Esophagus muscularis mucosa (tissue), 4 donors: ENCODE measurements at regions not wholly inside any gene's neighbourhood (a gene's known extent, or its start where the extent isn't known, plus 50 kb on each side); places are given as distances from the start of the nearest gene placed in this dataset.

Experiments
- DNase-seq: peaks from one replicate; pipeline ENCODE4 v3.0.0-alpha.2; 2017; ENCODE audit errors: extremely low spot score
- H3K27ac ChIP-seq, 4 donors: fragments of 200-600 bp; sonication (generic); replicated peaks in 1 of 4; 1 replicate in 3 of 4; 2 replicates in 1 of 4; pipeline ENCODE4 v1.5.1; 2016 to 2019; ENCODE audit warnings: mild to moderate bottlenecking in 1 of 4
- H3K27me3 ChIP-seq, 4 donors: fragments of 200-600 bp; sonication (generic); one replicate each; pipeline versions ENCODE4 v1.5.1 to v1.6.0; 2016 to 2019
- H3K36me3 ChIP-seq, 4 donors: fragments of 200-600 bp; sonication (generic); one replicate each; pipeline ENCODE4 v1.5.1; 2016 to 2019
- H3K4me1 ChIP-seq, 4 donors: fragments of 200-600 bp; sonication (generic); one replicate each; pipeline ENCODE4 v1.5.1; 2016 to 2019
- H3K4me3 ChIP-seq, 4 donors: fragments of 200-600 bp; sonication (generic); 1 replicate in 2 of 4; 2 replicates in 2 of 4; pipeline ENCODE4 v1.5.1; 2016 to 2019; ENCODE audit warnings: mild to moderate bottlenecking in 4 of 4, moderate library complexity in 1 of 4
- H3K9me3 ChIP-seq, 4 donors: fragments of 200-600 bp; sonication (generic); 1 replicate in 3 of 4; 2 replicates in 1 of 4; pipeline ENCODE4 v1.5.1; 2016 to 2019
- EP300 ChIP-seq: sonication (generic); formaldehyde crosslinking; IDR thresholded peaks from one replicate; pipeline ENCODE4 v1.6.1; 2017; ENCODE audit warnings: antibody characterized with exemption
- POLR2A ChIP-seq: fragments of 450-650 bp; IDR thresholded peaks from one replicate; pipeline ENCODE4 v1.6.1; 2017; ENCODE audit warnings: antibody characterized with exemption, moderate library complexity, mild to moderate bottlenecking, low read depth
- POLR2AphosphoS5 ChIP-seq, 2 donors: sonication (generic); formaldehyde crosslinking; IDR thresholded peaks; one replicate each; pipeline ENCODE4 v1.6.1; 2017; ENCODE audit warnings: antibody characterized with exemption in 2 of 2
- WGBS: methylation state at CpG from one replicate; pipeline ENCODE4 v1.1.5; 2018; 5-methylcytosine and 5-hydroxymethylcytosine counted together
- intact Hi-C: fragments of 100-400 bp; cut with DNase I; formaldehyde crosslinking; loops from one replicate; pipeline ENCODE4 v1.15.1; 2023
- TF ChIP-seq, protein P1 (sequence below), 3 experiments: fragments of 200-600 bp in 2 of 3; fragments of 450-650 bp in 1 of 3; sonication (generic) in 2 of 3; IDR thresholded peaks; one replicate each; pipeline ENCODE4 v1.5.1; 2017 to 2019; ENCODE audit warnings: antibody characterized with exemption in 3 of 3, mild to moderate bottlenecking in 2 of 3, moderate library complexity in 1 of 3

DNA sequence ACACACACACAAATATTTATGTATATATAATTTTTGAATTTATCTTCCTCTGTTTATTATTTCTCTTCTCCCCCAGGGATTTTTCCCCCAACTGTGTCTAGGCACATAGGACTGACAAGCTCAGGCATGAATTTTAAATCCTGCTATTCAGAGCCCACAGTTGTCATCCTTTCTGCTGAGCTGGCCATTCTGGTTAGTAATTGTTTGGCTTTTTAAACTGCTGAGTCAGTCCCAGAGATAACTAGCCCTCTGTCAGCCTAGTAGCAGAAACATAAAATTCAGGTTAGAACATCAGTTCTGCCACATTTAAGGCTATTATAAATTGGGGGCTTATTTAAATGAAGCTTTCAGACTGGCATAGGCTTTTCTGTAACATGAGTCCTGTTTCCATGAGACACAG, 151.7 kb upstream of the MAOA start:
- H3K4me1 ChIP-seq = no peaks in the 10 kb centered on the region
- no peak for DNase-seq
- no peak overlapping the region for H3K27ac ChIP-seq
- no peaks in the 10 kb centered on the region for H3K9me3 ChIP-seq
- intact Hi-C loops = no loop called here
- no peaks in the 10 kb centered on the region for H3K36me3 ChIP-seq
- H3K4me3 ChIP-seq = no peak overlapping the region
- TF ChIP-seq POLR2A = no peak
- TF ChIP-seq, protein P1, sequence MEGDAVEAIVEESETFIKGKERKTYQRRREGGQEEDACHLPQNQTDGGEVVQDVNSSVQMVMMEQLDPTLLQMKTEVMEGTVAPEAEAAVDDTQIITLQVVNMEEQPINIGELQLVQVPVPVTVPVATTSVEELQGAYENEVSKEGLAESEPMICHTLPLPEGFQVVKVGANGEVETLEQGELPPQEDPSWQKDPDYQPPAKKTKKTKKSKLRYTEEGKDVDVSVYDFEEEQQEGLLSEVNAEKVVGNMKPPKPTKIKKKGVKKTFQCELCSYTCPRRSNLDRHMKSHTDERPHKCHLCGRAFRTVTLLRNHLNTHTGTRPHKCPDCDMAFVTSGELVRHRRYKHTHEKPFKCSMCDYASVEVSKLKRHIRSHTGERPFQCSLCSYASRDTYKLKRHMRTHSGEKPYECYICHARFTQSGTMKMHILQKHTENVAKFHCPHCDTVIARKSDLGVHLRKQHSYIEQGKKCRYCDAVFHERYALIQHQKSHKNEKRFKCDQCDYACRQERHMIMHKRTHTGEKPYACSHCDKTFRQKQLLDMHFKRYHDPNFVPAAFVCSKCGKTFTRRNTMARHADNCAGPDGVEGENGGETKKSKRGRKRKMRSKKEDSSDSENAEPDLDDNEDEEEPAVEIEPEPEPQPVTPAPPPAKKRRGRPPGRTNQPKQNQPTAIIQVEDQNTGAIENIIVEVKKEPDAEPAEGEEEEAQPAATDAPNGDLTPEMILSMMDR (IDR thresholded peaks at IDR 0.05) = no peak
- no peak for TF ChIP-seq EP300
- TF ChIP-seq POLR2AphosphoS5 (IDR thresholded peaks at IDR 0.05) = no peak
- no peaks in the 10 kb centered on the region for H3K27me3 ChIP-seq

- no peak for DNase-seq
- no peaks in the 10 kb centered on the region for H3K4me1 ChIP-seq
- no peaks in the 10 kb centered on the region for H3K36me3 ChIP-seq
- no peak overlapping the region for H3K4me3 ChIP-seq
- H3K27ac ChIP-seq = no peak overlapping the region
- TF ChIP-seq POLR2A = no peak
- TF ChIP-seq, protein P1 (IDR thresholded peaks at IDR 0.05) = no peak
- intact Hi-C loops = no loop called here
- no peaks in the 10 kb centered on the region for H3K9me3 ChIP-seq
- H3K27me3 ChIP-seq = no peaks in the 10 kb centered on the region
- WGBS = 68% methylated on average over 3 of the region's 3 CpGs
Measured at GRCh38 chrX:43505769-43506168, 150.3 kb upstream of the MAOA start.

- Histone ChIP-seq H3K27ac (no peak overlapping the region), H3K9me3 (no peaks in the 10 kb centered on the region), H3K36me3 (no peaks in the 10 kb centered on the region), H3K27me3 (no peaks in the 10 kb centered on the region), H3K4me1 (no peaks in the 10 kb centered on the region), H3K4me3 (no peak overlapping the region)
- TF ChIP-seq POLR2A (no peak), POLR2AphosphoS5 (IDR thresholded peaks at IDR 0.05) (no peak), EP300 (no peak)
- TF ChIP-seq, protein P1 (IDR thresholded peaks at IDR 0.05) = no peak
- no peak for DNase-seq
- intact Hi-C loops = no loop called here
Measured at GRCh38 chrX:43508694-43509093, 147.4 kb upstream of the MAOA start.

DNA sequence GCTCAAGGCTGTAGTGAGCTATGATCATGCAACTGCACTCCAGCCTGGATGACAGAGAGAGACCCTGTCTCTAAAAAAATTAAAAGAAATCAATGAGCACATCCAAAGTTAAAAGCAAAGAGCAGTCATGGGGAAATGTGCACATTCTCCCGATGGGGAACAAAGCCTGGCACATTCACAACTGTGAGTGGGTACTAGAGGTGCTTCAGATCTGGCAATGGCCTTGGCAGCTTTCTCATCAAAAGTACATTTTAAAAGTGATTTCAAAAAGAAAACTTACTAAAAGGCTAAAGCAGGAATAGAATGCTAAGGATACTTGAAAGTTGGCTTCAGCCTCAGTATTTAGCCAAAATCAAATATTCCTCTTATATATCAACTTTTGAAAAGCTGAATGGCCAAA, 145.9 kb upstream of the MAOA start:
- WGBS = 97% methylated on average over 1 of the region's 1 CpG
- no peaks in the 10 kb centered on the region for H3K9me3 ChIP-seq
- intact Hi-C loops = no loop called here
- no peak overlapping the region for H3K4me3 ChIP-seq
- no peak for TF ChIP-seq EP300
- TF ChIP-seq POLR2AphosphoS5 (IDR thresholded peaks at IDR 0.05) = no peak
- TF ChIP-seq POLR2A = no peak
- TF ChIP-seq, protein P1 (IDR thresholded peaks at IDR 0.05) = no peak
- DNase-seq = no peak
- no peaks in the 10 kb centered on the region for H3K4me1 ChIP-seq
- H3K36me3 ChIP-seq = no peaks in the 10 kb centered on the region
- no peaks in the 10 kb centered on the region for H3K27me3 ChIP-seq
- H3K27ac ChIP-seq = no peak overlapping the region

- no peak for DNase-seq
- no peaks in the 10 kb centered on the region for H3K9me3 ChIP-seq
- WGBS = 71% methylated on average over 3 of the region's 3 CpGs
- H3K36me3 ChIP-seq = no peaks in the 10 kb centered on the region
- intact Hi-C loops = no loop called here
- no peak overlapping the region for H3K27ac ChIP-seq
- H3K4me1 ChIP-seq = no peaks in the 10 kb centered on the region
- H3K4me3 ChIP-seq = no peak overlapping the region
- TF ChIP-seq, protein P1 (IDR thresholded peaks at IDR 0.05) = no peak
- TF ChIP-seq EP300 (no peak), POLR2AphosphoS5 (IDR thresholded peaks at IDR 0.05) (no peak), POLR2A (no peak)
- H3K27me3 ChIP-seq = no peaks in the 10 kb centered on the region
Measured at GRCh38 chrX:43513085-43513484, 143.0 kb upstream of the MAOA start.
